ENCODE measurements at regions not wholly inside any gene's neighbourhood (a gene's known extent, or its start where the extent isn't known, plus 50 kb on each side); places are given as distances from the start of the nearest gene placed in this dataset.
"Not testable (repeated sequence)": the region's sequence is repeated elsewhere in the genome, so short reads cannot be mapped to it uniquely, and the experiment has no call there.

DNA sequence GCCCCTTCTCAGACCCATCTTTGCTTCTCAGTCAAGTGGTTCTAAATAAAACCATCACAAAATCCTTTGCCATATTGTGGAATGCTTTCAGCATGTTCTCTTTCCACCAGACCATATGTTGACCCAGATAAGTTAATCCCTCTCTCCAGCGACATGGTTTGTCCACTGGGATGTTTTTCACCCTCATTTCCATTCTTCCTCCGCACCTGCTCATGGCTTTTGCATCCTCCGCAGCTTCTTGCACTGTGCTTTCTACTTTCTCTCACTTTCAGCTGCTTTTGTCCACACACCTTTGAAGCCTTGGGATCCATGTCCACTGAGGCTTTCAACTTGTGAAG is 52.3 kb upstream of the WAC start:
- Histone ChIP-seq H3K27ac (ENCODE audit: low read depth in 1 of 2, low read length in 2 of 2) (no peak overlapping the region), H3K4me3 (ENCODE audit: low read length in 2 of 2) (no peak overlapping the region), H3K27me3 (ENCODE audit: control insufficient read depth in 1 of 2, insufficient read depth in 2 of 2, low read length in 1 of 2) (peaks cover 0 to 3% of the 10 kb centered on the region in 2 donors), H3K9me3 (ENCODE audit: control insufficient read depth, low read length) (peaks cover 3% of the 10 kb centered on the region), H3K36me3 (ENCODE audit: control insufficient read depth in 1 of 2, insufficient read depth in 2 of 2, low read length in 1 of 2) (no peaks in the 10 kb centered on the region), H3K4me1 (ENCODE audit: control insufficient read depth in 1 of 2, insufficient read depth in 2 of 2, low read length in 2 of 2) (no peaks in the 10 kb centered on the region)
- DNase-seq: no peak
- 85% methylated on average over 3 of the region's 3 CpGs for WGBS, 2 donors
- intact Hi-C loops (cut with DNase I): no loop called here
- no peak for ATAC-seq (ENCODE audit: low FRiP score)

DNA sequence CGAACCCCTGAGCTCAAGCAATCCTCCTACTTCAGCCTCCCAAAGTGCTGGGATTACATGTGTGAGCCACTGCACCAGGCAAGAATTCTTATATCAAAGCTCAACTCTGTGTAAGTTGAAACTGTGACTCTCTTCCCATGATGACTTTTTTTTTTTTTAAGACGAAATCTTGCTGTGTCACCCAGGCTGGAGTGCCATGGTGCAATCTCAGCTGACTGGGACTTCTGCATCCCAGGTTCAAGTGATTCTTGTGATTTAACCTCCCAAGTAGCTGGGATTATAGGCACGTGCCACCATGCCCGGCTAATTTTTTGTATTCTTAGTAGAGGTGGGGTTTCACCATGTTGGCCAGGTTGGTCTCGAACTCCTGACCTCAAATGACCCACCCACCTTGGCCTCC is 51.6 kb upstream of the WAC start:
- ATAC-seq (ENCODE audit: low FRiP score); H3K27ac ChIP-seq (ENCODE audit: low read depth in 1 of 2, low read length in 2 of 2); DNase-seq; H3K36me3 ChIP-seq (ENCODE audit: control insufficient read depth in 1 of 2, insufficient read depth in 2 of 2, low read length in 1 of 2); H3K4me1 ChIP-seq (ENCODE audit: control insufficient read depth in 1 of 2, insufficient read depth in 2 of 2, low read length in 2 of 2); intact Hi-C loops (cut with DNase I); H3K4me3 ChIP-seq (ENCODE audit: low read length in 2 of 2); H3K9me3 ChIP-seq (ENCODE audit: control insufficient read depth, low read length); H3K27me3 ChIP-seq (ENCODE audit: control insufficient read depth in 1 of 2, insufficient read depth in 2 of 2, low read length in 1 of 2): not testable (repeated sequence)
- 76 to 93% methylated on average over 5 of the region's 5 CpGs for WGBS, 2 donors

DNA sequence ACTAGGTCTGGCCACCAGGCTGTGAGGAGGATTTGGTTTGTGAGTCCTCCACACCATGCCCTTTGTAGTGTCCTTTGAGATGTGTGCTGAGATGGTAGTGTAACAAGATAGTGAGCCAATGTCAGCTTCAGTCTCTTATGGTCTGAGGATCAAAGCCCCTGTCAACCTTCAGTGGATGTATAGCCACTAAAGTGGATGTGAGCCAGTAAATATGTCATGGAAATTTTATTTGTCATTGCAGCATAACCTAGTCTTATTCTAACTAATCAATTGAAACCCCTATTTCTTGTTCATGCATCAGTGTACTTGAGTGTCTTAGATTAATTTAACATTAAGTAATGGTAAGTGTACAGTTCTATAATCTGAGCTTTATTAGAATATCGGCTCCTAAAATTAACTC is 51.0 kb upstream of the WAC start:
- DNase-seq: no peak
- H3K4me1 ChIP-seq (ENCODE audit: control insufficient read depth in 1 of 2, insufficient read depth in 2 of 2, low read length in 2 of 2): no peaks in the 10 kb centered on the region
- no peak for ATAC-seq (ENCODE audit: low FRiP score)
- WGBS, 2 donors: 99 to 100% methylated on average over 1 of the region's 1 CpG
- no peak overlapping the region for H3K27ac ChIP-seq (ENCODE audit: low read depth in 1 of 2, low read length in 2 of 2)
- intact Hi-C loops (cut with DNase I): no loop called here
- no peaks in the 10 kb centered on the region for H3K27me3 ChIP-seq (ENCODE audit: control insufficient read depth in 1 of 2, insufficient read depth in 2 of 2, low read length in 1 of 2)
- H3K4me3 ChIP-seq (ENCODE audit: low read length in 2 of 2): no peak overlapping the region
- no peaks in the 10 kb centered on the region for H3K36me3 ChIP-seq (ENCODE audit: control insufficient read depth in 1 of 2, insufficient read depth in 2 of 2, low read length in 1 of 2)
- H3K9me3 ChIP-seq (ENCODE audit: control insufficient read depth, low read length): peaks cover 1% of the 10 kb centered on the region

All from aorta (tissue), 5 donors.